WTC11 (cell line): ENCODE measurements at regions not wholly inside any gene's neighbourhood (a gene's known extent, or its start where the extent isn't known, plus 50 kb on each side); places are given as distances from the start of the nearest gene placed in this dataset.

Experiments used
- ATAC-seq: fragments of 200-7000 bp; cut with Tn5 transposase; 2 replicates; pipeline ENCODE4 v1.10.0; 2021; ENCODE audit warnings: mild to moderate bottlenecking, moderate library complexity
- CTCF ChIA-PET: fragments of 300-600 bp; sonication (Branson Sonifier 250); formaldehyde crosslinking; loops from one replicate; lab custom pipeline; 2021; ENCODE audit warnings: antibody characterized with exemption; lab: Charles Lee
- POLR2A ChIA-PET: fragments of 350-600 bp; sonication (Branson Sonifier 250); formaldehyde crosslinking; loops from one replicate; lab custom pipeline; 2021; ENCODE audit warnings: antibody characterized with exemption; lab: Charles Lee
- DNase-seq: peaks from one replicate; pipeline ENCODE4 v3.0.0; 2021; ENCODE audit warnings: low spot score
- H3K27ac Mint-ChIP-seq: 2 replicates; pipeline ENCODE4 v1.8.0; 2021; ENCODE audit warnings: mixed read lengths
- H3K27me3 Mint-ChIP-seq: 2 replicates; pipeline ENCODE4 v1.8.0; 2021; ENCODE audit warnings: low read depth, mild to moderate bottlenecking, moderate library complexity, mixed read lengths
- H3K36me3 Mint-ChIP-seq: 2 replicates; pipeline ENCODE4 v1.8.0; 2021; ENCODE audit warnings: mixed read lengths
- H3K4me1 Mint-ChIP-seq: 2 replicates; pipeline ENCODE4 v1.8.0; 2022; ENCODE audit warnings: mixed read lengths
- H3K4me3 Mint-ChIP-seq: 2 replicates; pipeline ENCODE4 v1.8.0; 2021; ENCODE audit warnings: mild to moderate bottlenecking, moderate library complexity, mixed read lengths
- H3K9me3 Mint-ChIP-seq: 2 replicates; pipeline ENCODE4 v1.8.0; 2021; ENCODE audit warnings: mixed read lengths
- AR ChIP-seq: fragments of 250-450 bp; sonication (Bioruptor Pico); IDR thresholded peaks from 2 replicates; pipeline ENCODE4 v1.9.0; 2021; ENCODE audit warnings: mild to moderate bottlenecking
- ATF6 ChIP-seq: sonication (generic); formaldehyde crosslinking; IDR thresholded peaks from 2 replicates; pipeline ENCODE4 v1.8.1; 2023; ENCODE audit warnings: mild to moderate bottlenecking, missing genetic modification reagents
- EMX1 ChIP-seq: fragments of 250-450 bp; sonication (Bioruptor Pico); IDR thresholded peaks from 2 replicates; pipeline ENCODE4 v1.8.0; 2021; ENCODE audit warnings: mild to moderate bottlenecking
- ESRRA ChIP-seq: sonication (generic); formaldehyde crosslinking; IDR thresholded peaks from 2 replicates; pipeline ENCODE4 v1.8.1; 2022; ENCODE audit warnings: mild to moderate bottlenecking, missing genetic modification reagents, borderline replicate concordance
- ETV6 ChIP-seq: sonication (generic); formaldehyde crosslinking; IDR thresholded peaks from 2 replicates; pipeline ENCODE4 v1.8.1; 2022; ENCODE audit warnings: mild to moderate bottlenecking, missing genetic modification reagents
- JAZF1 ChIP-seq: fragments of 250-450 bp; sonication (Bioruptor Pico); IDR thresholded peaks from 2 replicates; pipeline ENCODE4 v1.9.0; 2021; ENCODE audit warnings: moderate library complexity, mild to moderate bottlenecking, inconsistent platforms
- KAT7 ChIP-seq: sonication (generic); formaldehyde crosslinking; IDR thresholded peaks from 2 replicates; pipeline ENCODE4 v1.8.1; 2023; ENCODE audit warnings: missing genetic modification reagents, mild to moderate bottlenecking, borderline replicate concordance
- MLX ChIP-seq: sonication (generic); formaldehyde crosslinking; IDR thresholded peaks from 2 replicates; pipeline ENCODE4 v1.8.1; 2023; ENCODE audit warnings: mild to moderate bottlenecking, missing genetic modification reagents, moderate library complexity
- NFE2L1 ChIP-seq: sonication (generic); formaldehyde crosslinking; IDR thresholded peaks from 2 replicates; pipeline ENCODE4 v1.8.1; 2023; ENCODE audit warnings: missing genetic modification reagents
- SMAD4 ChIP-seq: sonication (generic); formaldehyde crosslinking; IDR thresholded peaks from 2 replicates; pipeline ENCODE4 v1.8.0; 2022; ENCODE audit warnings: mild to moderate bottlenecking, missing genetic modification reagents
- ZBTB43 ChIP-seq: sonication (generic); formaldehyde crosslinking; IDR thresholded peaks from 2 replicates; pipeline ENCODE4 v1.8.1; 2023; ENCODE audit warnings: mild to moderate bottlenecking, missing genetic modification reagents
- ZNF396 ChIP-seq: fragments of 250-450 bp; sonication (Bioruptor Pico); IDR thresholded peaks from 2 replicates; pipeline ENCODE4 v1.8.0; 2021; ENCODE audit warnings: mild to moderate bottlenecking, moderate library complexity, borderline replicate concordance
- TF ChIP-seq, protein P1 (sequence below): sonication (generic); formaldehyde crosslinking; IDR thresholded peaks from 2 replicates; pipeline ENCODE4 v1.8.0; 2022; ENCODE audit warnings: mild to moderate bottlenecking, missing genetic modification reagents
- TF ChIP-seq, protein P2 (sequence below): fragments of 200-600 bp; IDR thresholded peaks from 2 replicates; pipeline ENCODE4 v1.8.0; 2022; ENCODE audit warnings: antibody characterized with exemption
- TF ChIP-seq, protein P3 (sequence below): fragments of 250-450 bp; sonication (Bioruptor Pico); IDR thresholded peaks from 2 replicates; pipeline ENCODE4 v1.9.0; 2021; ENCODE audit warnings: mild to moderate bottlenecking
- TF ChIP-seq, protein P4 (sequence below): sonication (generic); formaldehyde crosslinking; IDR thresholded peaks from 2 replicates; pipeline ENCODE4 v1.8.0; 2023; ENCODE audit warnings: mild to moderate bottlenecking, missing genetic modification reagents

DNA sequence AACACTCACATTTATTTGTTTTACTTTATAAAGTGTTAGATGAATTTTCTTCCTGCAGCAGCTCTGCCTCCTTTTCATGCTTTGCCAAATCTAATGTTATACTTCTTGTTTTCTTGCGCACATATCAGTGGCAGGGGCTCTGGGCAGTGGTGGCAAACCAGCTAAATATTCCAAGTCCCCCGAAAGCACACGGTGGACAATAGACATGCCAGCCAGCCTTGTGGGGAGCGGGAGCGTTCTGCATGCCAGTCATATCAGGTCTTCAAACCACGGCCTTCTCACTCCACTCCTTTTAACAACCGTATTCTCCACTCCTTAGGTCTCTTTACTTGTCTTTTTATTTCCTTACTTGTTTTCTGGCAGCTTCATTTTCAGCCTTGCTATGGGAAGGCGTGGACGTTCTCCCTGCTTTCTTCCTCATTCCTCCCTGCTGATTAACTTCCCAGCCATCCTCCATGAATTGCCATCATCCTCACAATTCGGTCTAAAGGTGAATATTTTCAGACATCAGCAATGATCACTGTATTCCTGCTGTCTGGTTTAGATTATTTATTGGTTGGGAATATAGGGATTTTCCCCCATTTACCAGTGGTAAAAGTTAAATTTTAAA lies 77.1 kb upstream of the WASF3 start:
- ChIA-PET CTCF (interaction anchor here (2.1 to 5.2 kb wide), 2 partner anchors 15 to 218 kb away, joined by 11 to 46 read pairs; no protein-coding TSS in a partner anchor), POLR2A (no interaction called here)
- DNase-seq (no peak), ATAC-seq (no peak)
- Mint-ChIP-seq H3K4me1 (peaks cover 38% of the 10 kb centered on the region), H3K27me3 (no peaks in the 10 kb centered on the region), H3K27ac (no peak overlapping the region; the same call in 1 of the 2 replicates), H3K9me3 (no peaks in the 10 kb centered on the region), H3K36me3 (no peaks in the 10 kb centered on the region), H3K4me3 (no peak overlapping the region)
- TF ChIP-seq ESRRA (CRISPR knock-in tag): no peak
- no peak for TF ChIP-seq NFE2L1 (CRISPR knock-in tag)
- no peak for TF ChIP-seq JAZF1 (CRISPR knock-in tag)
- no peak for TF ChIP-seq AR (CRISPR knock-in tag)
- TF ChIP-seq, protein P1, sequence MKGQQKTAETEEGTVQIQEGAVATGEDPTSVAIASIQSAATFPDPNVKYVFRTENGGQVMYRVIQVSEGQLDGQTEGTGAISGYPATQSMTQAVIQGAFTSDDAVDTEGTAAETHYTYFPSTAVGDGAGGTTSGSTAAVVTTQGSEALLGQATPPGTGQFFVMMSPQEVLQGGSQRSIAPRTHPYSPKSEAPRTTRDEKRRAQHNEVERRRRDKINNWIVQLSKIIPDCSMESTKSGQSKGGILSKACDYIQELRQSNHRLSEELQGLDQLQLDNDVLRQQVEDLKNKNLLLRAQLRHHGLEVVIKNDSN (CRISPR knock-in tag): no peak
- TF ChIP-seq ZNF396 (CRISPR knock-in tag): no peak
- TF ChIP-seq ATF6 (CRISPR knock-in tag): no peak
- TF ChIP-seq SMAD4 (CRISPR knock-in tag): no peak

DNA sequence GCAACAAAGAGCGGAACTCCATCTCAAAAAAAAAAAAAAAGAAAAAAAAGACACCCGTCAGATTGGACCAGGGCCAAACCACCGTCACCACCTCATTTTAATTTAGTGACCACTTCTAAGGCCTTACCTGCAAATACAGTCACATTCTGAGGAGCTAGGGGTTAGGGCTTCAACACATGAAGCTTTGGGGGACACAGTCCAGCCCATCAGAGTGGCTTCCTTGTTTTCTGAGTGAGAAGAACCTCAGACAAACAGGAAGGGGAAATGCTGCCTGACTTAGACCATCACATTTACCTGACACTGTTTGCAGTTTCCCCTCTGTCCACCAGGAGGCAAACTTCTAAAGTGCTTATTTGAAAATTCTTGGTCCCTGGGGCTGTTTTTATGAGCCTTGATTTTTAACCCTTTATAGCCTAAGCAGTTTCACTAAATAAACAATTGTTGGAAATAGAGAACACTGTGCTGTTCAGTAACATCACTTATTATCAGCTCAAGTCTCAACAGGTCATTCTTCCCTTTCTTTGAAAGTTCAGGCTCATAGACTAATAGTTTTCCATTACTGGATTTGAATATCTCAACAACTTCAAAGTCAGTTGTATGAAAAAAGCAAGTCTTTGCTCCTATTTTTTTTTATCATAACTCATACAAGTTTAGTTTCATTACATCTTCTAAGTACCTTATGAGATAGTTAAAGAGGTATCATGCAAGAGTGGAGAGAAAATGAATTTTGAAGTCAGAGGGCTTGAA lies 74.9 kb upstream of the WASF3 start:
- H3K4me3 Mint-ChIP-seq: no peak overlapping the region
- no peaks in the 10 kb centered on the region for H3K9me3 Mint-ChIP-seq
- H3K36me3 Mint-ChIP-seq: no peaks in the 10 kb centered on the region
- ChIA-PET POLR2A (no interaction called here), CTCF (interaction anchor here (0.7 to 5.2 kb wide), 9 partner anchors 7 to 346 kb away, joined by 3 to 46 read pairs (median 4); no protein-coding TSS in a partner anchor)
- no peaks in the 10 kb centered on the region for H3K27me3 Mint-ChIP-seq
- ATAC-seq (peak; percentile 68), DNase-seq (peak; percentile 74)
- no peak overlapping the region for H3K27ac Mint-ChIP-seq
- H3K4me1 Mint-ChIP-seq: peaks cover 24% of the 10 kb centered on the region
- no peak for TF ChIP-seq KAT7 (CRISPR knock-in tag)
- TF ChIP-seq, protein P2, sequence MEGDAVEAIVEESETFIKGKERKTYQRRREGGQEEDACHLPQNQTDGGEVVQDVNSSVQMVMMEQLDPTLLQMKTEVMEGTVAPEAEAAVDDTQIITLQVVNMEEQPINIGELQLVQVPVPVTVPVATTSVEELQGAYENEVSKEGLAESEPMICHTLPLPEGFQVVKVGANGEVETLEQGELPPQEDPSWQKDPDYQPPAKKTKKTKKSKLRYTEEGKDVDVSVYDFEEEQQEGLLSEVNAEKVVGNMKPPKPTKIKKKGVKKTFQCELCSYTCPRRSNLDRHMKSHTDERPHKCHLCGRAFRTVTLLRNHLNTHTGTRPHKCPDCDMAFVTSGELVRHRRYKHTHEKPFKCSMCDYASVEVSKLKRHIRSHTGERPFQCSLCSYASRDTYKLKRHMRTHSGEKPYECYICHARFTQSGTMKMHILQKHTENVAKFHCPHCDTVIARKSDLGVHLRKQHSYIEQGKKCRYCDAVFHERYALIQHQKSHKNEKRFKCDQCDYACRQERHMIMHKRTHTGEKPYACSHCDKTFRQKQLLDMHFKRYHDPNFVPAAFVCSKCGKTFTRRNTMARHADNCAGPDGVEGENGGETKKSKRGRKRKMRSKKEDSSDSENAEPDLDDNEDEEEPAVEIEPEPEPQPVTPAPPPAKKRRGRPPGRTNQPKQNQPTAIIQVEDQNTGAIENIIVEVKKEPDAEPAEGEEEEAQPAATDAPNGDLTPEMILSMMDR: peak; percentile 89

GRCh38 chr13:26483546-26483945 lies 73.9 kb upstream of the WASF3 start:
- no peaks in the 10 kb centered on the region for H3K36me3 Mint-ChIP-seq
- POLR2A ChIA-PET: no interaction called here
- no peak overlapping the region for H3K27ac Mint-ChIP-seq
- peaks cover 19% of the 10 kb centered on the region for H3K4me1 Mint-ChIP-seq
- CTCF ChIA-PET: interaction anchor here (1.0 to 5.2 kb wide), 5 partner anchors 8 to 215 kb away, joined by 3 to 46 read pairs (median 4); no protein-coding TSS in a partner anchor
- no peak for DNase-seq
- H3K4me3 Mint-ChIP-seq: no peak overlapping the region
- ATAC-seq: no peak
- no peaks in the 10 kb centered on the region for H3K9me3 Mint-ChIP-seq
- H3K27me3 Mint-ChIP-seq: no peaks in the 10 kb centered on the region
- no peak for TF ChIP-seq ZBTB43 (CRISPR knock-in tag)
- TF ChIP-seq EMX1: no peak
- TF ChIP-seq, protein P3, sequence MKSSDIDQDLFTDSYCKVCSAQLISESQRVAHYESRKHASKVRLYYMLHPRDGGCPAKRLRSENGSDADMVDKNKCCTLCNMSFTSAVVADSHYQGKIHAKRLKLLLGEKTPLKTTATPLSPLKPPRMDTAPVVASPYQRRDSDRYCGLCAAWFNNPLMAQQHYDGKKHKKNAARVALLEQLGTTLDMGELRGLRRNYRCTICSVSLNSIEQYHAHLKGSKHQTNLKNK: no peak
- no peak for TF ChIP-seq MLX
- TF ChIP-seq, protein P4, sequence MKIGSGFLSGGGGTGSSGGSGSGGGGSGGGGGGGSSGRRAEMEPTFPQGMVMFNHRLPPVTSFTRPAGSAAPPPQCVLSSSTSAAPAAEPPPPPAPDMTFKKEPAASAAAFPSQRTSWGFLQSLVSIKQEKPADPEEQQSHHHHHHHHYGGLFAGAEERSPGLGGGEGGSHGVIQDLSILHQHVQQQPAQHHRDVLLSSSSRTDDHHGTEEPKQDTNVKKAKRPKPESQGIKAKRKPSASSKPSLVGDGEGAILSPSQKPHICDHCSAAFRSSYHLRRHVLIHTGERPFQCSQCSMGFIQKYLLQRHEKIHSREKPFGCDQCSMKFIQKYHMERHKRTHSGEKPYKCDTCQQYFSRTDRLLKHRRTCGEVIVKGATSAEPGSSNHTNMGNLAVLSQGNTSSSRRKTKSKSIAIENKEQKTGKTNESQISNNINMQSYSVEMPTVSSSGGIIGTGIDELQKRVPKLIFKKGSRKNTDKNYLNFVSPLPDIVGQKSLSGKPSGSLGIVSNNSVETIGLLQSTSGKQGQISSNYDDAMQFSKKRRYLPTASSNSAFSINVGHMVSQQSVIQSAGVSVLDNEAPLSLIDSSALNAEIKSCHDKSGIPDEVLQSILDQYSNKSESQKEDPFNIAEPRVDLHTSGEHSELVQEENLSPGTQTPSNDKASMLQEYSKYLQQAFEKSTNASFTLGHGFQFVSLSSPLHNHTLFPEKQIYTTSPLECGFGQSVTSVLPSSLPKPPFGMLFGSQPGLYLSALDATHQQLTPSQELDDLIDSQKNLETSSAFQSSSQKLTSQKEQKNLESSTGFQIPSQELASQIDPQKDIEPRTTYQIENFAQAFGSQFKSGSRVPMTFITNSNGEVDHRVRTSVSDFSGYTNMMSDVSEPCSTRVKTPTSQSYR (CRISPR knock-in tag): no peak
- no peak for TF ChIP-seq ETV6
